ENCODE measurements at regions not wholly inside any gene's neighbourhood (a gene's known extent, or its start where the extent isn't known, plus 50 kb on each side); places are given as distances from the start of the nearest gene placed in this dataset.

GRCh38 chr15:69518806-69519205 lies 66.2 kb downstream of the RPLP1 start:
- Histone ChIP-seq H3K27ac (ENCODE audit: low read depth, low read length, severe bottlenecking) (no peak overlapping the region), H3K4me1 (ENCODE audit: control insufficient read depth, insufficient read depth, low read length, poor library complexity, severe bottlenecking) (no peaks in the 10 kb centered on the region), H3K9me3 (ENCODE audit: control insufficient read depth, low read length) (no peaks in the 10 kb centered on the region), H3K36me3 (ENCODE audit: control insufficient read depth, insufficient read depth, low read length) (no peaks in the 10 kb centered on the region), H3K4me3 (ENCODE audit: extremely low read depth, insufficient read depth, low read length, poor library complexity, severe bottlenecking) (no peak overlapping the region)
- WGBS, 2 experiments (ENCODE audit: insufficient coverage in 2 of 2), result 88% methylated on average over 2 of the region's 2 CpGs; no CpG with 5 or more reads in 1 of the 2 experiments

GRCh38 chr15:69520067-69520466 lies 67.4 kb downstream of the RPLP1 start:
- Histone ChIP-seq H3K27ac (ENCODE audit: low read depth, low read length, severe bottlenecking) (no peak overlapping the region), H3K4me3 (ENCODE audit: extremely low read depth, insufficient read depth, low read length, poor library complexity, severe bottlenecking) (no peak overlapping the region), H3K36me3 (ENCODE audit: control insufficient read depth, insufficient read depth, low read length) (no peaks in the 10 kb centered on the region), H3K9me3 (ENCODE audit: control insufficient read depth, low read length) (no peaks in the 10 kb centered on the region), H3K4me1 (ENCODE audit: control insufficient read depth, insufficient read depth, low read length, poor library complexity, severe bottlenecking) (no peaks in the 10 kb centered on the region)
- no CpG with 5 or more reads among the region's 1 CpG for WGBS, 2 experiments (ENCODE audit: insufficient coverage in 2 of 2)

- Histone ChIP-seq H3K4me3 (ENCODE audit: extremely low read depth, insufficient read depth, low read length, poor library complexity, severe bottlenecking) (no peak overlapping the region), H3K36me3 (ENCODE audit: control insufficient read depth, insufficient read depth, low read length) (no peaks in the 10 kb centered on the region), H3K4me1 (ENCODE audit: control insufficient read depth, insufficient read depth, low read length, poor library complexity, severe bottlenecking) (no peaks in the 10 kb centered on the region), H3K27ac (ENCODE audit: low read depth, low read length, severe bottlenecking) (no peak overlapping the region), H3K9me3 (ENCODE audit: control insufficient read depth, low read length) (peaks cover 5% of the 10 kb centered on the region)
- 83% methylated on average over 1 of the region's 2 CpGs; no CpG with 5 or more reads in 1 of the 2 experiments for WGBS, 2 experiments (ENCODE audit: insufficient coverage in 2 of 2)
These were observed 69.7 kb downstream of the RPLP1 start for GRCh38 chr15:69522361-69522760.

GRCh38 chr15:69523010-69524001 lies 70.7 kb downstream of the RPLP1 start:
- peaks cover 5% of the 10 kb centered on the region for H3K9me3 ChIP-seq (ENCODE audit: control insufficient read depth, low read length)
- no CpG with 5 or more reads among the region's 5 CpGs for WGBS, 2 experiments (ENCODE audit: insufficient coverage in 2 of 2)

GRCh38 chr15:69524296-69524695 lies 71.7 kb downstream of the RPLP1 start:
- Histone ChIP-seq H3K4me3 (ENCODE audit: extremely low read depth, insufficient read depth, low read length, poor library complexity, severe bottlenecking) (no peak overlapping the region), H3K27ac (ENCODE audit: low read depth, low read length, severe bottlenecking) (no peak overlapping the region), H3K9me3 (ENCODE audit: control insufficient read depth, low read length) (peaks cover 5% of the 10 kb centered on the region), H3K36me3 (ENCODE audit: control insufficient read depth, insufficient read depth, low read length) (no peaks in the 10 kb centered on the region), H3K4me1 (ENCODE audit: control insufficient read depth, insufficient read depth, low read length, poor library complexity, severe bottlenecking) (peaks cover under 1% of the 10 kb centered on the region)
- WGBS, 2 experiments (ENCODE audit: insufficient coverage in 2 of 2), result 49 to 63% methylated on average over 5 to 6 of the region's 6 CpGs

More at GRCh38 chr15:69523010-69524001, 70.7 kb downstream of the RPLP1 start:
- Histone ChIP-seq H3K27ac (ENCODE audit: low read depth, low read length, severe bottlenecking) (no peak overlapping the region), H3K36me3 (ENCODE audit: control insufficient read depth, insufficient read depth, low read length) (no peaks in the 10 kb centered on the region), H3K4me1 (ENCODE audit: control insufficient read depth, insufficient read depth, low read length, poor library complexity, severe bottlenecking) (no peaks in the 10 kb centered on the region), H3K4me3 (ENCODE audit: extremely low read depth, insufficient read depth, low read length, poor library complexity, severe bottlenecking) (no peak overlapping the region)

GRCh38 chr15:69524814-69525213 lies 72.2 kb downstream of the RPLP1 start:
- WGBS, 2 experiments (ENCODE audit: insufficient coverage in 2 of 2), result 90 to 92% methylated on average over 6 to 7 of the region's 7 CpGs
- no peak overlapping the region for H3K4me3 ChIP-seq (ENCODE audit: extremely low read depth, insufficient read depth, low read length, poor library complexity, severe bottlenecking)
- H3K9me3 ChIP-seq (ENCODE audit: control insufficient read depth, low read length), result peaks cover 5% of the 10 kb centered on the region
- peaks cover 6% of the 10 kb centered on the region for H3K4me1 ChIP-seq (ENCODE audit: control insufficient read depth, insufficient read depth, low read length, poor library complexity, severe bottlenecking)
- H3K27ac ChIP-seq (ENCODE audit: low read depth, low read length, severe bottlenecking), result no peak overlapping the region
- no peaks in the 10 kb centered on the region for H3K36me3 ChIP-seq (ENCODE audit: control insufficient read depth, insufficient read depth, low read length)

GRCh38 chr15:69525543-69525942 lies 72.9 kb downstream of the RPLP1 start:
- WGBS, 2 experiments (ENCODE audit: insufficient coverage in 2 of 2), result 91 to 92% methylated on average over 4 of the region's 6 CpGs
- H3K4me3 ChIP-seq (ENCODE audit: extremely low read depth, insufficient read depth, low read length, poor library complexity, severe bottlenecking), result no peak overlapping the region
- H3K27ac ChIP-seq (ENCODE audit: low read depth, low read length, severe bottlenecking), result no peak overlapping the region
- H3K9me3 ChIP-seq (ENCODE audit: control insufficient read depth, low read length), result peaks cover 5% of the 10 kb centered on the region
- H3K4me1 ChIP-seq (ENCODE audit: control insufficient read depth, insufficient read depth, low read length, poor library complexity, severe bottlenecking), result peaks cover 12% of the 10 kb centered on the region
- no peaks in the 10 kb centered on the region for H3K36me3 ChIP-seq (ENCODE audit: control insufficient read depth, insufficient read depth, low read length)

GRCh38 chr15:69526081-69527061 lies 73.8 kb downstream of the RPLP1 start:
- Histone ChIP-seq H3K27ac (ENCODE audit: low read depth, low read length, severe bottlenecking) (no peak overlapping the region), H3K36me3 (ENCODE audit: control insufficient read depth, insufficient read depth, low read length) (no peaks in the 10 kb centered on the region), H3K9me3 (ENCODE audit: control insufficient read depth, low read length) (peaks cover 5% of the 10 kb centered on the region), H3K4me3 (ENCODE audit: extremely low read depth, insufficient read depth, low read length, poor library complexity, severe bottlenecking) (no peak overlapping the region), H3K4me1 (ENCODE audit: control insufficient read depth, insufficient read depth, low read length, poor library complexity, severe bottlenecking) (peaks cover 20% of the 10 kb centered on the region)
- 66 to 74% methylated on average over 11 to 12 of the region's 17 CpGs for WGBS, 2 experiments (ENCODE audit: insufficient coverage in 2 of 2)

GRCh38 chr15:69529141-69529540 lies 76.5 kb downstream of the RPLP1 start:
- Histone ChIP-seq H3K27ac (ENCODE audit: low read depth, low read length, severe bottlenecking) (no peak overlapping the region), H3K36me3 (ENCODE audit: control insufficient read depth, insufficient read depth, low read length) (no peaks in the 10 kb centered on the region), H3K4me1 (ENCODE audit: control insufficient read depth, insufficient read depth, low read length, poor library complexity, severe bottlenecking) (peaks cover 29% of the 10 kb centered on the region), H3K4me3 (ENCODE audit: extremely low read depth, insufficient read depth, low read length, poor library complexity, severe bottlenecking) (no peak overlapping the region), H3K9me3 (ENCODE audit: control insufficient read depth, low read length) (peaks cover 5% of the 10 kb centered on the region)
- 80 to 86% methylated on average over 3 of the region's 5 CpGs for WGBS, 2 experiments (ENCODE audit: insufficient coverage in 2 of 2)

- no peaks in the 10 kb centered on the region for H3K36me3 ChIP-seq (ENCODE audit: control insufficient read depth, insufficient read depth, low read length)
- H3K27ac ChIP-seq (ENCODE audit: low read depth, low read length, severe bottlenecking), result no peak overlapping the region
- WGBS, 2 experiments (ENCODE audit: insufficient coverage in 2 of 2), result 55 to 73% methylated on average over 4 to 5 of the region's 6 CpGs
- H3K9me3 ChIP-seq (ENCODE audit: control insufficient read depth, low read length), result peaks cover 5% of the 10 kb centered on the region
- H3K4me3 ChIP-seq (ENCODE audit: extremely low read depth, insufficient read depth, low read length, poor library complexity, severe bottlenecking), result no peak overlapping the region
- H3K4me1 ChIP-seq (ENCODE audit: control insufficient read depth, insufficient read depth, low read length, poor library complexity, severe bottlenecking), result peaks cover 29% of the 10 kb centered on the region
These were observed 77.5 kb downstream of the RPLP1 start for GRCh38 chr15:69529961-69530633.
